ENCODE measurements at regions not wholly inside any gene's neighbourhood (a gene's known extent, or its start where the extent isn't known, plus 50 kb on each side); places are given as distances from the start of the nearest gene placed in this dataset.

- no peak overlapping the region for H3K27ac ChIP-seq
- H3K4me1 ChIP-seq: peaks cover 5 to 9% (median 8%) of the 10 kb centered on the region in 3 donors
- no peak for DNase-seq
- no peak overlapping the region for H3K4me3 ChIP-seq
- no peak for ATAC-seq
- no peaks in the 10 kb centered on the region for H3K27me3 ChIP-seq
- H3K36me3 ChIP-seq: no peaks in the 10 kb centered on the region
- 83 to 84% methylated on average over 4 of the region's 4 CpGs for whole genome bisulfite sequencing, 2 donors
- intact Hi-C loops (cut with DNase I): no loop called here
- no peaks in the 10 kb centered on the region for H3K9me3 ChIP-seq
- no peak for FAIRE-seq
- TF ChIP-seq, protein P1, sequence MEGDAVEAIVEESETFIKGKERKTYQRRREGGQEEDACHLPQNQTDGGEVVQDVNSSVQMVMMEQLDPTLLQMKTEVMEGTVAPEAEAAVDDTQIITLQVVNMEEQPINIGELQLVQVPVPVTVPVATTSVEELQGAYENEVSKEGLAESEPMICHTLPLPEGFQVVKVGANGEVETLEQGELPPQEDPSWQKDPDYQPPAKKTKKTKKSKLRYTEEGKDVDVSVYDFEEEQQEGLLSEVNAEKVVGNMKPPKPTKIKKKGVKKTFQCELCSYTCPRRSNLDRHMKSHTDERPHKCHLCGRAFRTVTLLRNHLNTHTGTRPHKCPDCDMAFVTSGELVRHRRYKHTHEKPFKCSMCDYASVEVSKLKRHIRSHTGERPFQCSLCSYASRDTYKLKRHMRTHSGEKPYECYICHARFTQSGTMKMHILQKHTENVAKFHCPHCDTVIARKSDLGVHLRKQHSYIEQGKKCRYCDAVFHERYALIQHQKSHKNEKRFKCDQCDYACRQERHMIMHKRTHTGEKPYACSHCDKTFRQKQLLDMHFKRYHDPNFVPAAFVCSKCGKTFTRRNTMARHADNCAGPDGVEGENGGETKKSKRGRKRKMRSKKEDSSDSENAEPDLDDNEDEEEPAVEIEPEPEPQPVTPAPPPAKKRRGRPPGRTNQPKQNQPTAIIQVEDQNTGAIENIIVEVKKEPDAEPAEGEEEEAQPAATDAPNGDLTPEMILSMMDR (IDR thresholded peaks at IDR 0.05): no peak
Measured at GRCh38 chr12:58099476-58099875, 158.1 kb downstream of the ATP23 start.

- Histone ChIP-seq H3K9me3 (no peaks in the 10 kb centered on the region), H3K4me1 (peaks cover 5 to 11% (median 8%) of the 10 kb centered on the region in 3 donors), H3K4me3 (no peak overlapping the region), H3K27ac (no peak overlapping the region), H3K27me3 (no peaks in the 10 kb centered on the region), H3K36me3 (no peaks in the 10 kb centered on the region)
- ATAC-seq (peak in 3 of 4 donors; percentile 24 to 55 (median 36)), FAIRE-seq (no peak), DNase-seq (no peak)
- TF ChIP-seq, protein P1 (IDR thresholded peaks at IDR 0.05): no peak
- intact Hi-C loops (cut with DNase I): no loop called here
- WGBS, 2 donors: 23 to 25% methylated on average over 4 of the region's 4 CpGs
Measured at GRCh38 chr12:58104351-58104755, 163.0 kb downstream of the ATP23 start.

DNA sequence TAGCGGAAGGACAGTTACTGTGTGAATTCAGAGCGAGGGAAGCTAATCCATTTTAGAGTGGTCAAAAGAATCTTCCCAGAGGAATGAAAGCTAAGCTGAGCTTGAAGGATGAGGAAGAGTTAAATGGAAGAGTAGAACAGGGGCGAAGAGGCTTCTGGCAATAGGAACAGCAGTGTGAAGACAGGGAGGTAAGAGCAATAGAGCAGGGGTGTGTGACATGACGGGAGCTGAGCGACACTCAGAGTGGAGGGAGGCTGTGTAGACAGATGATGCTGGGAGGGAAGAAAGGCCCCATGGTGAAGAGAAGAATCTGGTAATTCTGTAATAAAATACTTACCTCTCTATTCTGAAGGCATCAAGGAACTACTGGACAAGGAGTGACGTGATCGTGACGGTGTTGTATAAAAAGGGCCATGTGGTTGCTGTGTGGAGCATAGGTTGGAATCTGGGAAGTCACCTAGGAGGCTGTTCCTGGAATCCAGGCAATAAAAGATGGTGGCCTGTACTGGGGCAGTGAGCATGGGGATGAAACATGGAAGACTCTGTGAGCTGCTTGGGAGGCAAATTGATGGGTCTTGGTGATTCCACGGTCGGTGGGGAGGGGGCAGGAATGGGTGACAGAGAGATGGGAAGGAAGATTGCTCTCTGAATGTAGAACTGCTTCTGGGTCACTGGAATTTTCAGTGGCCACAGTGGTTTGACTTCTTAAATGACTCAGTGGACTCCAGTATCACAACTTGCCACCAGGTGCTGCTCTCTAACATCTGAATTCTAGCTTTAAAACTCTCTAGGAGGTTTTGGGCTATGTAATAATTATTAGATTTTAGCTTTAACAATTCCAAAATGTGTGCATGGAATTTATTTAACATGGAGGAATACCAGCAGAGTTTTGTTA lies 164.1 kb downstream of the ATP23 start:
- FAIRE-seq (no peak), ATAC-seq (no peak), DNase-seq (no peak)
- peaks cover 5 to 11% (median 8%) of the 10 kb centered on the region in 3 donors for H3K4me1 ChIP-seq
- TF ChIP-seq, protein P1 (IDR thresholded peaks at IDR 0.05): no peak
- no peaks in the 10 kb centered on the region for H3K9me3 ChIP-seq
- 87 to 91% methylated on average over 10 of the region's 10 CpGs for WGBS, 2 donors
- no peak overlapping the region for H3K27ac ChIP-seq
- H3K4me3 ChIP-seq: no peak overlapping the region
- no peaks in the 10 kb centered on the region for H3K36me3 ChIP-seq
- H3K27me3 ChIP-seq: no peaks in the 10 kb centered on the region
- intact Hi-C loops (cut with DNase I): no loop called here

DNA sequence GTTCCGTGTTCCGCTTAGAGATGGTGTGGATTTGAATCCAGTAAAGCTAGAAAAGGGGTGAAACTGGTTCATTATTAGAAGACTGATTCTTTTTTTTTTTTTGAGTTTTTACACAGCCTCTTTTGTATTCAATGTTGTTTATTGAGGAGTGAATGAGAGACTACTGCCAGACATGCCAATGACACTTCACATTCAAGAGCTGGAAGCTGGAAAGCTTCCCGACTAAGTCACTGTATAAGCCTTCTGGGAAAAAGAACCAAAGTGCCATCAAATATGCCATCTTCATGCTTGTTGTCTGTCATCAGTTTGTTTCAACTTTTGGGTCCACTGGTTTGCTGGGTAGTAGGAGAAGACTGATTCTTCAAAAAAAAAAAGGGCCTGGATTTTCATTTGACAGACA lies 164.8 kb downstream of the ATP23 start:
- no peak for FAIRE-seq
- no peak overlapping the region for H3K4me3 ChIP-seq
- DNase-seq: no peak
- TF ChIP-seq, protein P1 (IDR thresholded peaks at IDR 0.05): no peak
- peaks cover 5 to 11% (median 8%) of the 10 kb centered on the region in 3 donors for H3K4me1 ChIP-seq
- no peak overlapping the region for H3K27ac ChIP-seq
- H3K36me3 ChIP-seq: no peaks in the 10 kb centered on the region
- H3K27me3 ChIP-seq: no peaks in the 10 kb centered on the region
- 68 to 71% methylated on average over 3 of the region's 3 CpGs for WGBS, 2 donors
- no peaks in the 10 kb centered on the region for H3K9me3 ChIP-seq
- intact Hi-C loops (cut with DNase I): no loop called here
- no peak for ATAC-seq

DNA sequence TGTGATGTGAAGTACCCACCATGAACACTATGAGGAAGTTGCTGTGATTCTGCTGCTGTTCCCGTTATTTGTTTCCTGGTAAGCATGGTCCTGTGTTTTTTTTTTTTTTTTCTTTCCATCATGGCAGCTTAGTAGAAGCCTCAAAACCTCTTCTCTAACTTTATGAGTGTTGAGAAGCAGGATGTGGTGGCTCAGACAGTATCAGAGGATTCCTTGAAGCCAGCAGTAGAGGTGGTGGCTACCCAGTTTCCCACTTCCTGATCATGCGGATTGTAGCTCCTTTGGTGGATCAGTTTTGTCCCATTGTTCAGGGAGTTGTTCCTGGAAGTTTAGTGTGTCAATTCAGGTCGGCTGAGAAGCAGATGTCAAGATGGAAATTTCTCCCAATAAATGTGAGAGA lies 175.8 kb downstream of the ATP23 start:
- Histone ChIP-seq H3K27ac (no peak overlapping the region), H3K9me3 (no peaks in the 10 kb centered on the region), H3K27me3 (no peaks in the 10 kb centered on the region), H3K36me3 (no peaks in the 10 kb centered on the region), H3K4me1 (no peaks in the 10 kb centered on the region), H3K4me3 (no peak overlapping the region)
- ATAC-seq: no peak
- TF ChIP-seq, protein P1 (IDR thresholded peaks at IDR 0.05): no peak
- DNase-seq: no peak
- 71 to 78% methylated on average over 3 of the region's 3 CpGs for WGBS, 2 donors
- intact Hi-C loops (cut with DNase I): no loop called here
- FAIRE-seq: no peak
